Neural cell (in vitro differentiated cells): ENCODE measurements at regions not wholly inside any gene's neighbourhood (a gene's known extent, or its start where the extent isn't known, plus 50 kb on each side); places are given as distances from the start of the nearest gene placed in this dataset.

ENCODE experiments used
- CTCF ChIP-seq: fragments of 450-650 bp; IDR thresholded peaks from 2 replicates; pipeline ENCODE4 v1.5.1; 2014; ENCODE audit warnings: antibody characterized with exemption, mild to moderate bottlenecking, moderate library complexity; ENCODE audit not compliant: poor library complexity, severe bottlenecking
- EZH2 ChIP-seq: fragments of 200-600, 300-800 bp; shearing (Covaris generic), sonication (generic); IDR thresholded peaks from 2 replicates; pipeline ENCODE4 v1.6.1; 2014; ENCODE audit warnings: antibody characterized with exemption, low read length, borderline replicate concordance, mild to moderate bottlenecking; ENCODE audit not compliant: insufficient read depth, poor library complexity, severe bottlenecking
- MXI1 ChIP-seq: fragments of 450-650 bp; conservative IDR thresholded peaks from 2 replicates; pipeline ENCODE4 v1.6.1; 2014; ENCODE audit warnings: antibody characterized with exemption, mild to moderate bottlenecking; ENCODE audit not compliant: poor library complexity, severe bottlenecking
- POLR2AphosphoS5 ChIP-seq: IDR thresholded peaks from 2 replicates; pipeline ENCODE4 v1.6.1; 2012
- REST ChIP-seq: IDR thresholded peaks from 2 replicates; pipeline ENCODE4 v1.6.1; 2012; ENCODE audit warnings: borderline replicate concordance
- SMC3 ChIP-seq: fragments of 450-650 bp; conservative IDR thresholded peaks from 2 replicates; pipeline ENCODE4 v1.6.1; 2014; ENCODE audit warnings: antibody characterized with exemption, mild to moderate bottlenecking, moderate library complexity; ENCODE audit not compliant: poor library complexity
- TAF1 ChIP-seq: IDR thresholded peaks from 2 replicates; pipeline ENCODE4 v1.6.1; 2012; ENCODE audit warnings: low read depth

- TF ChIP-seq CTCF (no peak), TAF1 (no peak), MXI1 (no peak), POLR2AphosphoS5 (no peak), EZH2 (no peak), REST (no peak), SMC3 (no peak)
Observed at GRCh38 chr21:35135481-35135880, 86.4 kb upstream of the RUNX1 start.
